NOMO-1 treated with dmso at 0.1 percent for 144 hours (cell line): ENCODE measurements at regions not wholly inside any gene's neighbourhood (a gene's known extent, or its start where the extent isn't known, plus 50 kb on each side); places are given as distances from the start of the nearest gene placed in this dataset.

Experiments used
- DNase-seq: peaks from one replicate; lab custom pipeline; 2025; ENCODE audit not compliant: unreplicated experiment; lab: John Stamatoyannopoulos, UW

- DNase-seq, result no peak
Observed at GRCh38 chr2:66691031-66691965, 256.4 kb downstream of the MEIS1 start.

- DNase-seq, result no peak
Observed at GRCh38 chr2:66692521-66693054, 257.7 kb downstream of the MEIS1 start.

- no peak for DNase-seq
Observed at GRCh38 chr2:66693076-66693965, 258.4 kb downstream of the MEIS1 start.

- DNase-seq, result no peak
Observed at GRCh38 chr2:66694087-66694860, 259.3 kb downstream of the MEIS1 start.

- no peak for DNase-seq
Observed at GRCh38 chr2:66695226-66695735, 260.4 kb downstream of the MEIS1 start.

- DNase-seq, result no peak
Observed at GRCh38 chr2:66696374-66696773, 261.4 kb downstream of the MEIS1 start.

GRCh38 chr2:66696886-66697285, 262.0 kb downstream of the MEIS1 start:
- DNase-seq, result no peak

GRCh38 chr2:66697366-66697765, 262.4 kb downstream of the MEIS1 start:
- DNase-seq, result no peak

- no peak for DNase-seq
Observed at GRCh38 chr2:66698091-66698490, 263.2 kb downstream of the MEIS1 start.

GRCh38 chr2:66698576-66699239, 263.8 kb downstream of the MEIS1 start:
- DNase-seq, result no peak

GRCh38 chr2:66699416-66699792, 264.5 kb downstream of the MEIS1 start:
- no peak for DNase-seq

- no peak for DNase-seq
Observed at GRCh38 chr2:66699793-66700676, 265.1 kb downstream of the MEIS1 start.

GRCh38 chr2:66700677-66701066, 265.7 kb downstream of the MEIS1 start:
- DNase-seq, result no peak

- no peak for DNase-seq
Observed at GRCh38 chr2:66701251-66701650, 266.3 kb downstream of the MEIS1 start.

- no peak for DNase-seq
Observed at GRCh38 chr2:66701656-66702055, 266.7 kb downstream of the MEIS1 start.

GRCh38 chr2:66702301-66702700, 267.4 kb downstream of the MEIS1 start:
- DNase-seq, result no peak

GRCh38 chr2:66704786-66705185, 269.9 kb downstream of the MEIS1 start:
- no peak for DNase-seq

GRCh38 chr2:66714610-66715009, 279.7 kb downstream of the MEIS1 start:
- no peak for DNase-seq

GRCh38 chr2:66717218-66717905, 282.4 kb downstream of the MEIS1 start:
- no peak for DNase-seq
